Peyer's patch (tissue), 4 donors: ENCODE measurements at regions not wholly inside any gene's neighbourhood (a gene's known extent, or its start where the extent isn't known, plus 50 kb on each side); places are given as distances from the start of the nearest gene placed in this dataset.
A peak's percentile ranks its signal among the peaks of the same experiment; 100 is the strongest.

Source experiments
- DNase-seq, 3 donors: peaks; one replicate each; pipeline ENCODE4 v3.0.0-alpha.2; 2017 to 2019
- H3K27ac ChIP-seq, 4 donors: fragments of 200-600 bp; sonication (generic); one replicate each; pipeline ENCODE4 v1.5.1; 2016 to 2019
- H3K27me3 ChIP-seq, 2 donors: fragments of 200-600 bp; sonication (generic); one replicate each; pipeline ENCODE4 v1.5.1; 2019
- H3K36me3 ChIP-seq, 3 donors: fragments of 200-600 bp; sonication (generic); one replicate each; pipeline ENCODE4 v1.5.1; 2016 to 2019
- H3K4me1 ChIP-seq, 4 donors: fragments of 200-600 bp; sonication (generic); one replicate each; pipeline ENCODE4 v1.5.1; 2016 to 2019
- H3K4me3 ChIP-seq, 4 donors: fragments of 200-600 bp; sonication (generic); 1 replicate in 3 of 4; 2 replicates in 1 of 4; pipeline ENCODE4 v1.5.1; 2016 to 2019; ENCODE audit warnings: mild to moderate bottlenecking in 1 of 4
- H3K9me3 ChIP-seq, 4 donors: fragments of 200-600 bp; sonication (generic); one replicate each; pipeline ENCODE4 v1.5.1; 2016 to 2019; ENCODE audit warnings: mild to moderate bottlenecking in 1 of 4
- POLR2A ChIP-seq, 2 donors: fragments of 450-650 bp; IDR thresholded peaks; one replicate each; pipeline ENCODE4 v1.5.1; 2017; ENCODE audit warnings: antibody characterized with exemption in 2 of 2, mild to moderate bottlenecking in 2 of 2, moderate library complexity in 2 of 2
- TF ChIP-seq, protein P1 (sequence below), 6 experiments: fragments of 450-650 bp in 4 of 6; fragments of 200-600 bp in 2 of 6; sonication (generic) in 1 of 6; IDR thresholded peaks; one replicate each; pipeline ENCODE4 v1.5.1; 2017 to 2019; ENCODE audit warnings: antibody characterized with exemption in 6 of 6, mild to moderate bottlenecking in 3 of 6, moderate library complexity in 1 of 6

DNA sequence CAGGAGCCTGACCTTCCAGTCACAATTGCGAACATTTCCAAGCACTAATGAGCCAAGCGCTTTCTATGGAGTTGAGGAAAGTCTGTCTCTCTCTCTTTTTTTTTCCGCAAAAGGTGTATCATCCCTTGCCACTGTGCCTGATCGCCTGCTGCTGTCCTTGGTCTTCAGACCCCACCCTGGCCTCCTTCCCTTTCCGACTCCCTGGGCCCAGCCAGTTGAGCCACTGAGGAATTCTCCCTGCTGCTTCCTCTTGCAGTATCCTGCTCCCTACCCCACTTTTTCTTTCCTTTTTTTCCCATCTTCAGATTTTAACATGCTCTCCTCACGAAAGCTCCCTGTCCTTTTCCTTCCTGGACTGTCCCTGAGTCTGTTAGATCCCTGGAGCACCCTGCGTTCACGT, 396.5 kb upstream of the C2CD4B start:
- TF ChIP-seq, protein P1, sequence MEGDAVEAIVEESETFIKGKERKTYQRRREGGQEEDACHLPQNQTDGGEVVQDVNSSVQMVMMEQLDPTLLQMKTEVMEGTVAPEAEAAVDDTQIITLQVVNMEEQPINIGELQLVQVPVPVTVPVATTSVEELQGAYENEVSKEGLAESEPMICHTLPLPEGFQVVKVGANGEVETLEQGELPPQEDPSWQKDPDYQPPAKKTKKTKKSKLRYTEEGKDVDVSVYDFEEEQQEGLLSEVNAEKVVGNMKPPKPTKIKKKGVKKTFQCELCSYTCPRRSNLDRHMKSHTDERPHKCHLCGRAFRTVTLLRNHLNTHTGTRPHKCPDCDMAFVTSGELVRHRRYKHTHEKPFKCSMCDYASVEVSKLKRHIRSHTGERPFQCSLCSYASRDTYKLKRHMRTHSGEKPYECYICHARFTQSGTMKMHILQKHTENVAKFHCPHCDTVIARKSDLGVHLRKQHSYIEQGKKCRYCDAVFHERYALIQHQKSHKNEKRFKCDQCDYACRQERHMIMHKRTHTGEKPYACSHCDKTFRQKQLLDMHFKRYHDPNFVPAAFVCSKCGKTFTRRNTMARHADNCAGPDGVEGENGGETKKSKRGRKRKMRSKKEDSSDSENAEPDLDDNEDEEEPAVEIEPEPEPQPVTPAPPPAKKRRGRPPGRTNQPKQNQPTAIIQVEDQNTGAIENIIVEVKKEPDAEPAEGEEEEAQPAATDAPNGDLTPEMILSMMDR (IDR thresholded peaks at IDR 0.05) = no peak
- TF ChIP-seq POLR2A (IDR thresholded peaks at IDR 0.05) = no peak
- DNase-seq = no peak
- no peaks in the 10 kb centered on the region for H3K9me3 ChIP-seq
- peaks cover 0 to 18% (median 0%) of the 10 kb centered on the region in 4 donors for H3K4me1 ChIP-seq
- H3K27ac ChIP-seq = peak overlapping the region in 3 of 4 donors; percentile 40 to 68 (median 64)
- H3K27me3 ChIP-seq = no peaks in the 10 kb centered on the region
- H3K4me3 ChIP-seq = peak overlapping the region in 3 of 4 donors; percentile 8 to 50 (median 31)
- H3K36me3 ChIP-seq = no peaks in the 10 kb centered on the region

DNA sequence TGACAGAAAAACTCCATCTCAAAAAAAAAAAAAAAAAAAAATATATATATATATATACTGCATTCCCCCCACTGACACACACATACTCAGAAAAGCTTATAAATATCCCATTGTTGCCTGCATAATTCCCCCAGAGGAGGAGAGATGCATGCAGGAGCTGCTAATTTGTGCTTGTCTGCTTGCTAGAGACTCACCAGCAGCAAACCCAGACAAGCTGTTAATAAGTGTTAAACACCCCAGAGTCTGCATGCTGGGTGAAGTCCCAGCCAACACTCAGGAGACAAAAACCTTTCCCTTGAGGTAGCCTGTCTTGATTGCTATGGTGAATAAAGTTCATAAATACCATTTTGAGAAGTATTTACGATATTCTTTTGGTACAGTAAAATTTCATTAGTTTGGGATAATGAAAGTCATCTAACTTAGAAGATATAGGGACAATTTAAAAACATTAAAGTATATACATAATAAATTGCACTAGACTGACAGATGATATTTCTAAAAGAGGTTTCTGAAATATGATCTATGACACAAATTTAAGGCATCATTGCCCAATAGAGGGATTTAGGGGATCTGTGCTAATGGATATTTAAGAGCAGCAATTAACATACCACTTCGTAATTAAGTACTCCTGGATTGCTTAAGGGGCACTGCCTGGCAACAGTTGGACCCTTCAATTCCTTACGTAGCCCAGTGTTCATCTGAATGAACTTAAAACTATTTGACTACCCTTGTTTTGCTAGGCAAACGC, 400.0 kb upstream of the C2CD4B start:
- Histone ChIP-seq H3K9me3 (no peaks in the 10 kb centered on the region), H3K4me1 (peaks cover 0 to 29% (median 2%) of the 10 kb centered on the region in 4 donors), H3K36me3 (no peaks in the 10 kb centered on the region), H3K27me3 (no peaks in the 10 kb centered on the region), H3K4me3 (no peak overlapping the region), H3K27ac (no peak overlapping the region)
- no peak for TF ChIP-seq POLR2A (IDR thresholded peaks at IDR 0.05)
- TF ChIP-seq, protein P1 (IDR thresholded peaks at IDR 0.05) = no peak
- DNase-seq = no peak

DNA sequence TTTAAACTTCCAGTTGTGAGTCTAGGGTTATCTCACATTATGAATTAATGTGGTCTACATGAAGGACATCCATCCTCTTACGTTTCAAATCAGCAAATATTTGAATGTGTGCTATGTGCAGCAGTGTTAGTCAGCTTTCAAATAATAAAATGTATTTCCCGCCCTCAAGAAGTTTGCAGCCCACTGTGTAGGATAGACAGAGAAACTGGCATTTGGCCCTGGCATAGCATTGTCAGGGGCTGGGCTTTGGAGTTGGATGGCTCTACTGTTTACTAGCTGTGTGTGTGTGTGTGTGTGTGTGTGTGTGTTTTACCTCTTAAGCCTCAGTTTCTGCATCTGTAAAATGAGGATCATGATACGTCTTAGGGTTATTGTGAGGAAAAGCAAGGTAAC, 400.5 kb upstream of the C2CD4B start:
- Histone ChIP-seq H3K36me3 (no peaks in the 10 kb centered on the region), H3K27ac (no peak overlapping the region), H3K9me3 (no peaks in the 10 kb centered on the region), H3K4me1 (peaks cover 0 to 31% (median 2%) of the 10 kb centered on the region in 4 donors), H3K27me3 (no peaks in the 10 kb centered on the region), H3K4me3 (no peak overlapping the region)
- TF ChIP-seq, protein P1 (IDR thresholded peaks at IDR 0.05) = no peak
- no peak for TF ChIP-seq POLR2A (IDR thresholded peaks at IDR 0.05)
- DNase-seq = no peak

DNA sequence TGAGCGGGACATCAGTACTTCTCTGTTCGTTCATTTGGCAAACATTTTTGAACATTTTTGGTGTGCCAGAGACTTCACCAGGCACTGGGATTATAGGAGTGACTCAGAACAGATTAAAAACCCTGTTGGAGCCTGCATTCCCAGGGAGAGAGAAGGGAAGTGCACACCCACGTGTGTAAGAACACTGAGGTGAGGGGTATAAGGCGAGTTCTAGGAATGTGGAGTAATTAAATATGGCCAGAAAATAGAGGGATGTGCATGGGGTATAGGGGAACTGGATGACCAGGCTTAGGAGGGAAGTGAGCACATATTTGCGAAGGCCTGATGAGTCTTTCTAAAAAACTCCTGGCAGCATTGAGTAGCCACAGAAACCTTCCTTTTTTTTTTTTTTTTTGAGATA, 401.2 kb upstream of the C2CD4B start:
- Histone ChIP-seq H3K4me1 (peaks cover 0 to 27% (median 2%) of the 10 kb centered on the region in 4 donors), H3K27me3 (no peaks in the 10 kb centered on the region), H3K4me3 (no peak overlapping the region), H3K9me3 (no peaks in the 10 kb centered on the region), H3K36me3 (no peaks in the 10 kb centered on the region), H3K27ac (no peak overlapping the region)
- DNase-seq = no peak
- TF ChIP-seq, protein P1 (IDR thresholded peaks at IDR 0.05) = no peak
- no peak for TF ChIP-seq POLR2A (IDR thresholded peaks at IDR 0.05)

DNA sequence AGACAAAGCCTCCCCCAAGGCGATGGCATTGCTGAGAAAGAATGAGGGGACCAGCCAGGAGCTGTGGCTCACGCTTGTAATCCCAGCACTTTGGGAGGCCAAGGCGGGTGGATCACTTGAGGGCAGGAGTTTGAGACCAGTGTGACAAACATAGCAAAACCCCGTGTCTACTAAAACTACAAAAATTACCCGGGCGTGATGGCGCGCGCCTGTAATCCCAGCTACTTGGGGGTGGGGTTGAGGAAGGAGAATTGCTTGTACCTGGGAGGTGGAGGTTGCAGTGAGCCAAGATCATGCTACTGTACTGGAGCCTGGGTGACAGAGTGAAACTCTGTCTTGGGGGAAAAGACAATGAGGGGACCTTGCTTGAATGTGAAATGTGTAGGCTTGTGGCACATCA, 402.4 kb upstream of the C2CD4B start:
- no peak for TF ChIP-seq POLR2A (IDR thresholded peaks at IDR 0.05)
- TF ChIP-seq, protein P1 (IDR thresholded peaks at IDR 0.05) = no peak
- peaks cover 0 to 27% (median 2%) of the 10 kb centered on the region in 4 donors for H3K4me1 ChIP-seq
- H3K27ac ChIP-seq = no peak overlapping the region
- no peaks in the 10 kb centered on the region for H3K36me3 ChIP-seq
- no peaks in the 10 kb centered on the region for H3K27me3 ChIP-seq
- no peak overlapping the region for H3K4me3 ChIP-seq
- DNase-seq = no peak
- H3K9me3 ChIP-seq = no peaks in the 10 kb centered on the region
